ENCODE measurements at regions not wholly inside any gene's neighbourhood (a gene's known extent, or its start where the extent isn't known, plus 50 kb on each side); places are given as distances from the start of the nearest gene placed in this dataset.

DNA sequence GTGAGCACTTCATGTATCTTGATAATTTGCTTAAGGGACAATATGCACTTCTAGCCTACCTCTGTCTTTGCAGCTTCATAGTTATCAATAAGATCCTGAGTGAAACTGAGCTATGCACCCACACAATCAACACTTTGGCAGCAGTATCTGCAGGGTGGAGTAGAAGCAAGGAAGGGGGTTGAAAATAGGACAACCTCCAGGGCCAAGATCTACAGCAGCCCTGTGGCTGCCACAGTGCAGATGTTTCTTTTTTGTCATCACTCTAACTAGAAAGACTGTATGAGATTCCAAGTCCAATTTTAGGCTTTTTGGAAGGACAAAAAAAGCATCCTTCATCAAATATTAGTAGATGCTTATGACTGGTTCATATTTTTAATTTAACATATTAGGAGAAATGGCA lies 336.1 kb upstream of the CITED2 start:
- Histone ChIP-seq H3K27me3 (replicated peaks; ENCODE audit: control insufficient read depth, insufficient read depth, low read length) (no peaks in the 10 kb centered on the region), H3K9me3 (no peaks in the 10 kb centered on the region), H3K36me3 (ENCODE audit: control insufficient read depth, insufficient read depth, low read length) (no peaks in the 10 kb centered on the region), H3K4me1 (peaks cover 54% of the 10 kb centered on the region), H3K4me3 (ENCODE audit: low read depth, low read length) (no peak overlapping the region)
- Mint-ChIP-seq H3K27ac (ENCODE audit: unreplicated experiment) (no peak overlapping the region), H3K9me3 (ENCODE audit: unreplicated experiment) (no peaks in the 10 kb centered on the region), H3K4me1 (ENCODE audit: low read depth, unreplicated experiment) (peaks cover 30% of the 10 kb centered on the region), H3K4me3 (ENCODE audit: unreplicated experiment) (no peak overlapping the region), H3K36me3 (ENCODE audit: insufficient read depth, unreplicated experiment) (no peaks in the 10 kb centered on the region), H3K27me3 (ENCODE audit: insufficient read depth, unreplicated experiment) (no peaks in the 10 kb centered on the region)
- intact Hi-C loops (cut with micrococcal nuclease; ENCODE audit: unreplicated experiment) = no loop called here
- DNase-seq = no peak
- TF ChIP-seq, protein P1, sequence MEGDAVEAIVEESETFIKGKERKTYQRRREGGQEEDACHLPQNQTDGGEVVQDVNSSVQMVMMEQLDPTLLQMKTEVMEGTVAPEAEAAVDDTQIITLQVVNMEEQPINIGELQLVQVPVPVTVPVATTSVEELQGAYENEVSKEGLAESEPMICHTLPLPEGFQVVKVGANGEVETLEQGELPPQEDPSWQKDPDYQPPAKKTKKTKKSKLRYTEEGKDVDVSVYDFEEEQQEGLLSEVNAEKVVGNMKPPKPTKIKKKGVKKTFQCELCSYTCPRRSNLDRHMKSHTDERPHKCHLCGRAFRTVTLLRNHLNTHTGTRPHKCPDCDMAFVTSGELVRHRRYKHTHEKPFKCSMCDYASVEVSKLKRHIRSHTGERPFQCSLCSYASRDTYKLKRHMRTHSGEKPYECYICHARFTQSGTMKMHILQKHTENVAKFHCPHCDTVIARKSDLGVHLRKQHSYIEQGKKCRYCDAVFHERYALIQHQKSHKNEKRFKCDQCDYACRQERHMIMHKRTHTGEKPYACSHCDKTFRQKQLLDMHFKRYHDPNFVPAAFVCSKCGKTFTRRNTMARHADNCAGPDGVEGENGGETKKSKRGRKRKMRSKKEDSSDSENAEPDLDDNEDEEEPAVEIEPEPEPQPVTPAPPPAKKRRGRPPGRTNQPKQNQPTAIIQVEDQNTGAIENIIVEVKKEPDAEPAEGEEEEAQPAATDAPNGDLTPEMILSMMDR (IDR thresholded peaks at IDR 0.05; ENCODE audit: insufficient read depth in 1 of 2, low read depth in 1 of 2, low read length in 1 of 2, severe bottlenecking in 1 of 2, unreplicated experiment in 1 of 2) = no peak
- POLR2A ChIA-PET = no interaction called here
- CTCF ChIA-PET = no interaction called here
- no TSS peak for BruUV-seq (replicated peaks)

DNA sequence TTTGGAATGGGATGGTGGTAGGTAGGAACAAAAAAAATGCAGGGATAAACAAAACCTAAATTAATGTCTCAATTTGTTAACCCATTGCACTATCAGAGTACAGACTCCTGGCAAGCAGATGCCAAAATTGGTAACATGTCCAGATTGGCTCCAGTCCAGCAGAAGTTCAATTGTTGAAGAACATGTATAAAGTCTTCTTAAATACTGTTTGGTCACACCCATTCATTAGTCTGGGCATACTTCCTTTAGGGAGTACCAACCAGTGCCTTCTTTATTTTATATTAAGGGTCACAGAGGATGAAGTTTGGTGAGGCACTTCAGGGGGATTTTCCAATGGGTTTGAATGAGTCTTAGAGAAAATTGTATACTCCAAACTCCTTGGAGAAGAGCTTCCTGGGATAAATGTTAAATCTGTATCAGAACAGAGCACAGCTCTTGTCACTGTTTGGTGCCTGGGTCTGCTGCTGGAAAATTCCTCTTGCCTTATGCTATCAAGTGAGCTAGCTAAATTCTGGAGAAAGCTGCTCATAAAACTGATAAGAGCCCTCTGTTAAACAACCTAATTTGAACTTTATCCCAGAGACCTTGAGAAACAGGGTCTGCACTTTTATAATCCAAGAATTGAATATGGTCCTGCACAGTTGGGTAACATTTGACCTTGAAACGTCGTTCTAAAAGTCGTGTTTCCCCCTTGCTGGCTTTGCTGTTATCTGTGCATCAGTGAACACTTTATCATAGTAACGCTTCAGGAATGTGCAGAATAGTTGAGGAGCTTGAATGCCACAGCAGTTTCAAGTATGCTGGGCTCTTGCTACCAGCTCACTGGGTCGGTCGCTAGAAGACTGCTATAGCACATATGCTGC lies 334.1 kb upstream of the CITED2 start:
- POLR2A ChIA-PET = interaction anchor here (0.8 to 1.4 kb wide), 3 partner anchors 10 to 334 kb away, joined by 3 to 19 read pairs (median 4); partner anchors contain the start of gene CITED2
- Histone ChIP-seq H3K9me3 (no peaks in the 10 kb centered on the region), H3K4me3 (ENCODE audit: low read depth, low read length) (no peak overlapping the region), H3K4me1 (peaks cover 38% of the 10 kb centered on the region), H3K27me3 (replicated peaks; ENCODE audit: control insufficient read depth, insufficient read depth, low read length) (no peaks in the 10 kb centered on the region), H3K36me3 (ENCODE audit: control insufficient read depth, insufficient read depth, low read length) (no peaks in the 10 kb centered on the region)
- Mint-ChIP-seq H3K36me3 (ENCODE audit: insufficient read depth, unreplicated experiment) (no peaks in the 10 kb centered on the region), H3K9me3 (ENCODE audit: unreplicated experiment) (no peaks in the 10 kb centered on the region), H3K4me3 (ENCODE audit: unreplicated experiment) (peak overlapping the region; percentile 54), H3K4me1 (ENCODE audit: low read depth, unreplicated experiment) (peaks cover 12% of the 10 kb centered on the region), H3K27me3 (ENCODE audit: insufficient read depth, unreplicated experiment) (no peaks in the 10 kb centered on the region), H3K27ac (ENCODE audit: unreplicated experiment) (peak overlapping the region; percentile 72)
- peak; percentile 64 to 76 for DNase-seq
- CTCF ChIA-PET = interaction anchor here (1.3 to 1.6 kb wide), 2 partner anchors 334 to 339 kb away, joined by 10 to 11 read pairs; partner anchors contain the start of gene CITED2
- TF ChIP-seq, protein P1 (IDR thresholded peaks at IDR 0.05; ENCODE audit: insufficient read depth in 1 of 2, low read depth in 1 of 2, low read length in 1 of 2, severe bottlenecking in 1 of 2, unreplicated experiment in 1 of 2) = no peak
- intact Hi-C loops (cut with micrococcal nuclease; ENCODE audit: unreplicated experiment) = loop anchor here (1.0 to 5.0 kb wide), 5 partner anchors 29 to 334 kb away; partner anchors contain the start of gene CITED2
- no TSS peak for BruUV-seq (replicated peaks)

DNA sequence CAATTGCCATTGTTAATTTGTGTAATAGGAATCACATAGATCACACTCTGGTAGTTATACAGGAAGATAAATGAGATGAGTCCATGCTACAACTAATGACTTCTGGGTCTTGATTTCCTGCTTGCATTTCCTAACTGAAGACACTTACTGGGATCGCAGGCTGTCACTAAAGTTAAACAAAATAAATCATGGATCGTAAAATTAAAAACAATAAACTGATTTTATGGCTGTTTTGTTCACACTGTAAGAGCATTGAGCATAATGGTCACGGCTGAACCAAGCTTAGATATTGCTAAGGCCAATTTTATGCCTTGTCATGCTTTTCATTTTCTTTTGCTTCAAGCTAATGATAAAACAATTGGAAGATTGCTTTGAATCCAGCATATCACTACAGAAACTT lies 332.5 kb upstream of the CITED2 start:
- DNase-seq = no peak
- H3K27me3 ChIP-seq (replicated peaks; ENCODE audit: control insufficient read depth, insufficient read depth, low read length) = no peaks in the 10 kb centered on the region
- CTCF ChIA-PET = no interaction called here
- H3K4me1 Mint-ChIP-seq (ENCODE audit: low read depth, unreplicated experiment) = peaks cover 15% of the 10 kb centered on the region
- no peaks in the 10 kb centered on the region for H3K9me3 ChIP-seq
- H3K4me3 Mint-ChIP-seq (ENCODE audit: unreplicated experiment) = no peak overlapping the region
- no peaks in the 10 kb centered on the region for H3K27me3 Mint-ChIP-seq (ENCODE audit: insufficient read depth, unreplicated experiment)
- no TSS peak for BruUV-seq (replicated peaks)
- no peak overlapping the region for H3K4me3 ChIP-seq (ENCODE audit: low read depth, low read length)
- no peaks in the 10 kb centered on the region for H3K36me3 ChIP-seq (ENCODE audit: control insufficient read depth, insufficient read depth, low read length)
- H3K27ac Mint-ChIP-seq (ENCODE audit: unreplicated experiment) = no peak overlapping the region
- H3K9me3 Mint-ChIP-seq (ENCODE audit: unreplicated experiment) = peaks cover 10% of the 10 kb centered on the region
- peaks cover 37% of the 10 kb centered on the region for H3K4me1 ChIP-seq
- POLR2A ChIA-PET = interaction anchor here (0.5 kb wide), 1 partner anchor 332 kb away, joined by 4 read pairs; the partner anchor contains the start of gene CITED2
- no peaks in the 10 kb centered on the region for H3K36me3 Mint-ChIP-seq (ENCODE audit: insufficient read depth, unreplicated experiment)
- TF ChIP-seq, protein P1 (IDR thresholded peaks at IDR 0.05; ENCODE audit: insufficient read depth in 1 of 2, low read depth in 1 of 2, low read length in 1 of 2, severe bottlenecking in 1 of 2, unreplicated experiment in 1 of 2) = no peak
- intact Hi-C loops (cut with micrococcal nuclease; ENCODE audit: unreplicated experiment) = loop anchor here (5.0 kb wide), 1 partner anchor 110 kb away; no protein-coding TSS in a partner anchor
